Amniotic stem cell (primary cell): ENCODE measurements at regions not wholly inside any gene's neighbourhood (a gene's known extent, or its start where the extent isn't known, plus 50 kb on each side); places are given as distances from the start of the nearest gene placed in this dataset.

ENCODE experiments used
- DNase-seq: peaks from one replicate; lab custom pipeline; 2025; lab: John Stamatoyannopoulos, UW

DNA sequence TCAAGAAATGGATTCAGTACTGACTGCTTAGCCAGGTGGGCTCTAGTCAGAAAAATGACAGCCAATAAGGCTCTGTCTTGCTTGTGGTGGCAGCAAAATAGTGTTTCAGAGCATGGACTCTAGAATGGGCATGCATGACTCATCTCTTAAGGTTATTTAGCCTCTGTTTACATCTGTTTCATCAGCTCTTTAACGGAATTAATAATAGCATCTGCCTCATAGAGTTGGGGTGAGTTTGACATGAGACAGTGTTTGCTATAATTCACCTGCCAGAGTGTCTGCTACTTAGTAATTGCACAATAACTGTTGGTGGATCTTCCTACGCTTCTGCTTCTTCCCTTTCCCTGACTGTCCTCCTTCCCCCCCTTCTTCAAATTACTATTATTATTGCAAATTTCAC is 350.4 kb upstream of the SEMA6D start:
- no peak for DNase-seq

DNA sequence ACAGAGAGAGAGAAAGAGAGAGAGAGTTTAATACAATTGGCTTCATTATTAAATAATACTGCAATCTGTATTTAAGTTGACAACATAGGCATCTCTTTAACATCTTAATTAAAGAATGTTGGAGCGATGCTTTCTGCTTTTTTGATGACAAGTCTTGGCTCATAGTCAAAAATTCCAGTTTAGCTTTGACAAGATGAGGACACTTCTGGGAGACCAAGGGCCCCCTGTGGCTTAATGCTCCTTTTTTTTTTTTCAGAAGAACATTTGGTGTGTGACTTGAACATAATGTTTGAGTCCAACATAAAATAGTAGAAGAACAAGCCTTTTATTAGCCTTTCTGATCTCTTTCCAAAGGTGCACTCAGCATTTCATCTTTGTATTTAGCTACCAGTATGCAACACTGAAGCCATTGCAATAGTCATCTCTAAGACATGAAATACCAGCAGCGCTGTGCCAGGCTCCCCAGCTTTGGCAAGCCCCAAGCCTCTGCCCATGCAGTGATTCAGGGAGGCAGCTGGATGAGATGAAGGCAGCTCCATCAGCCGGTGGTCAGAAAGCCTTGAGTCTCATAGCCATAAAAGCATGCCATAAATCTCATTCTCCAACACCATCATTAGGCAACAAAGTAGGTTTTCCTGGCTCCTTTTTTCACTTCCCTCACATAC is 349.4 kb upstream of the SEMA6D start:
- no peak for DNase-seq

GRCh38 chr15:47371939-47372338 is 345.4 kb upstream of the SEMA6D start:
- no peak for DNase-seq

DNA sequence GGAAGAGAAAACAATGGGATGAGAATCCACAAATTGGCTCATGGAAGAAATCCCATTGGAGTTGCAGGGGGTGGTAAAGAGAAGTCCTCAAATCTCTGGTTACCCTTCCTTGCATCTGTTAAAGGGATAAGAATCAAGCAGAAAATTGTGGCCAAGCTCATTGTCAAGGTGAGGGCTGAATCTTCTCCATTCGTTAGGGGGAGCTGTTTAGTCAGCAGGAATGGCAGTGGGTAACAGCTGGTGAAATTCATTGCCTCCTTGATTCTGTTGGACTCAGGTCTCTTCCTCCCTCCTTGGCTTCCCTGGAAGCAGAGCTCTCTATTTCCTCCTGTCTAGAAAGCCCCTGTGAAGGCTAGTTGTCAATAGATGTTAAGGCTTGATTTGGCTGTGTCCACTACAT is 343.1 kb upstream of the SEMA6D start:
- no peak for DNase-seq

DNA sequence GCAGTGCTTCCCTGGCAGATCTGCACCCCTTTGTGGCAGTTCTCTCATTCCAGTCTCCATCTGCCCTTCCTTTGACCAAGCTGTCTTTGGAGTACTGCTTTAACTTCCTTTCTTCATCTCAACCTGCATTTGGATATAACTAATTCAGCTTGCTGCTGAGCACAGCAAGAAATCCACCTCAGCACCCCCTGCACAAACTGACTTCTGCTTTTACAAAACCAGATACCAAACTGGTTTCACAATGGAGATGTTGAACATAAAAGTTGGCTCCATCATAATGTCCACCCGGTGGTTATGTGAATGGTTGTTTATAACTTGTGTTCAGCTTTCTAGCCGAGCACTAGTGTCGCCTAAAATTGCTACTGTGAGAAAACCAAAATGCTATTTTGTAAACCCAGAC is 341.1 kb upstream of the SEMA6D start:
- no peak for DNase-seq

- no peak for DNase-seq
Measured at GRCh38 chr15:47377465-47377864, 339.8 kb upstream of the SEMA6D start.

DNA sequence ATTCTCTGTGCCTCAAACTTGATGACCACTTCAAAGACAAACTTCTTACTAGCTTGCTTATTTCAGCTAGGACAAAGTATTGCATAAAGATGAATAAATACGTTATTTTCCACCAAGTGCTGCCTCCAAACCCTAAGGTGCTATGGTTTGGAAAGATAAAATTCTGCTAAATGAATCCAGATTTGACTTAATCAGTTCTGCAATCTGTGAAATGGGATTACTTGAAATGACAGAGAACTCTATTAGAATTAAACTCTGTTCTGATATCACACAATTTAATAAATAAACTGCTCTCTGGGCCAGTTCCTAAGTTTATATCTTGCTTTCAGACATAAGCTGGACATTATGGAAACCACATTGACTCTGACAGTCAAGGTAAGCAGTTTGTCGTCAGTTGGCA is 338.8 kb upstream of the SEMA6D start:
- DNase-seq = no peak

DNA sequence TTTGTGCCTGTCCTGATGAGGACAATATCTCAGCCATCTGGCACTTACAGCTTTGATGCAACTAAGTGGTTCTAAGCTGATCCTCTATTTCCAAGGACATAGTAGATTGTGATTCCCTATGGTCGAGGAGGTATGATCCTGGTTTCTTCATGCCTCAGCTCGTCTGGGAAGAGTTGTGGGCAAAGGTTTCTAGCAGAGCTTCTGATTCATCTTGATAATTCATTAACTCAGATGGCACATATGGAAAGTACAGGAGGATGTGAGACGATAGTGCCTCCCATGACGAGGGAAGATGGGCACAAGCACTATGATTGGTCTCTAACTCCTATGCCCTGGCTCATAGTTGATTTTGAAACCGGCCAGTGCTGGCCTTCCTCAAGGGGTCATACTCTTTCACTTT is 334.2 kb upstream of the SEMA6D start:
- no peak for DNase-seq

DNA sequence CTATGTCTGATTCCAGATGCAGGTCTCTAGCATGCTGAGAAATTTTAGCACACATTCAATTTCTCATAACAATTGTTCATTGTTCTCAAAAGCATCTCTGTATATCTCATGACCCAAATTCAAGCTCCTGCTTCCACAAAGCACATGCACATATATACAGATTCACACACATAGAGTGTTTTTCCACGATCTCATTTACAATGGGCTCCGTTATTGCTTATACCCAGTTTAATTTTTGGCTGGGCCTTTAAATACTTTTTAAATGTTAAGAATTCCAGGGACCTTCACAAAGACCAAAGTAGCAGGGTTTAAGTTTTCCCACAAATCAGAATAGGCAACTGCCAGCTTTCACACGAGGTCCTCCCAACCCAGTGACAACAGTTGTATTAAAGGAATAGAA is 333.5 kb upstream of the SEMA6D start:
- no peak for DNase-seq

- DNase-seq = peak; percentile 65
Measured at GRCh38 chr15:47384341-47384740, 333.0 kb upstream of the SEMA6D start.

- DNase-seq = no peak
Measured at GRCh38 chr15:47384776-47385175, 332.5 kb upstream of the SEMA6D start.

GRCh38 chr15:47386459-47386858 is 330.8 kb upstream of the SEMA6D start:
- no peak for DNase-seq

DNA sequence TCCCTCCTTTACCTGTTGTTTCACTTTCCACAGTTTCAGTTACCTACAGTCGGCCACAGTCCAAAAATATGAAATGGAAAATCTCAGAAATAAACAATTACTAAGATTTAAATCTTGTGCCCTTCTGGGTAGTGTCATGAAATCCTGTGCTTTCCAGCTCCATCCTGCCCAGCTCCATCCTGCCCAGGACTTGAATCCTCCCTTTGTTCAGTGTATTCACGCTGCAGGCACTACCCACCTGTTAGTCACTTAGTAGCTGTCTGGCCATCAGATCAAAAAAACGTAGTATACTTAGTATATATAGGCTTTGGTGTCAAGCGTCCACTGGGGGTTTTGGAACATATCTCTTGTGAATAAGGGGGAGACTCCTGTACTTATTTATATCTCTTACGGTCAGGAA is 329.0 kb upstream of the SEMA6D start:
- no peak for DNase-seq

DNA sequence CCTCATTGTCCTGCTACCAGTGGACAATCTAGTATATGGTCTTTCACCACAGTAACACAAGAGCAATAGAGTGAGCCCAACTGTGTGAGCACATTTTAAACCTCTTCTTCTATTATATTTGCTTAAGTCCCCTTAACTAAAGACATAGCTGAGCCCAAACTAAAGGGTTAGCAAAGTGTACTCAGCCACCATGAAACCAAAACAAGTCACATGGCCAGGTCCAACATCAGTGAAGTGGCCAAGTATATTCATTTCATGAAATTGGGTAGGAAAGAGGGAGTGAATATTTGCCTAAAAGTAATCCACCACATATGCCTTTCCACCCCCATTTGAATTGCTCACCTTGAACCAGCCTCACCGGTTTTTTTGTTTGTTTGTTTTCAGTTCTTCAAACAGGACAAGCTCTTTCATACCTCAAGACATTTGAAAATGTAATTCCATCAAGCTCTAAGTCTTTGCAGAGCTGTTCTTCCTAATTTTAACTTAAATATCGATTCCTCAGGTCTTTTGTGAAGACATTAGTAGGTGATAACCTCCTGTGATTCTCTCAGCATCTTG is 327.0 kb upstream of the SEMA6D start:
- no peak for DNase-seq

DNA sequence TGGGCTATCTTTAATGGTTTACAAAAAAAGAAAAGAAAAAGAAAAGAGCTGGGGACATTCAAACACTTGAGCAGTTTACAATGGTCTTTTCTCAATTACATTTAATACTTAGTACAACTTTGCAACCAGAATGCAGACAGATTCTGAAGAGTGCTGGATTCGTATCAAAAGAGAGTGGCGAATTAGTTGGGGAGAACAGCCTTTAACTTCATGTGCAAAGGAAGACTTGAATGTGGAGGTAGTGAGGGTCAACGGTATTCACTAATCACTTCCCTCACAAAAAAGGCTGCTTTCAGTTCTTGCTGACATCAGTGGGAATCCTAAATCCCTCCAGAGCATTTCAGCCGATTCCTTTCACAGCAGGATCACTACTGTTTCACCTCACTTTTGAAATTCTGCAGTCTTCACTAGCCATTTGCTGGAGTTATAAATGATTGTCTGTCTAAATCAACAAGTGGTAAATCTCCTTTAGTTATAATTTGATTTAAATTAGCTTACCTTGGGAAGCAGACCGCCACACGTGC is 323.0 kb upstream of the SEMA6D start:
- DNase-seq = no peak

DNA sequence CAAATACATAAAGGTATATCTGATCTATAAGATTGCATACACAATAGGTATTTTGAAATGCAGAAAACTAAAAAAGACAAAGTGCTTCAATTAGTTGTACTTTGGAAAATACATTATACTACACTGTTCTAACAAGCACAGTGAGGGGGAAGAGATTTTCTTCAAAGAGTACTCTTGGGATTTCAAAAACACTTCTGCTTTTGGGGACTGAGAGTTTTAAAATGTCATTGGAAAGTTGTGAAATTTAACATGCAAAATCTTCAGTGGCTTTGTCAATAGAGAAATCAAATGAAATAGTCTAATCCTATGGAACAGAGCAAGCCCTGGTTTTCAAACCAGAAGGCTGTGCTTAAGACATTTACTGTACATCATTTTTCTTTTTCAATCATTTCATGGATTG is 322.2 kb upstream of the SEMA6D start:
- DNase-seq = no peak

DNA sequence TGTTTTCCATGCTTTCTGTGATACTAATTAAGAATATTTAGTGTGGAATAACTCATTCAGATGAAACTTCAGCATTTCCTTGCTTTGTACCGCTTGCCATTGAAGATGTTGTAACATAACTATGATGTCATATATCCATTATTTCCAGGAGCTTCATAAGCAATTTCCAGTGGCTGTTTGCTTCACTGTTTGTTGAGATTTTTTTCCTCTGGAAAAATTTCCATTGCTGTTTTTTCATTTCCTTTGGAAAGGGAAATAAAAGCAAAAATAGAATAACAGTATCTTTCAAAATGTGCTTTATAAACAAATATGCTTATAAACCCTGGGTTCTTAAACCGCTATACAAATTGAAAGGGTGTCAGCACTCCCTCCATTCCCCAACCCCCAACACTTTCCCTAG is 319.6 kb upstream of the SEMA6D start:
- no peak for DNase-seq

GRCh38 chr15:47398132-47398531 is 319.2 kb upstream of the SEMA6D start:
- no peak for DNase-seq

- DNase-seq = no peak
Measured at GRCh38 chr15:47398594-47398993, 318.7 kb upstream of the SEMA6D start.

DNA sequence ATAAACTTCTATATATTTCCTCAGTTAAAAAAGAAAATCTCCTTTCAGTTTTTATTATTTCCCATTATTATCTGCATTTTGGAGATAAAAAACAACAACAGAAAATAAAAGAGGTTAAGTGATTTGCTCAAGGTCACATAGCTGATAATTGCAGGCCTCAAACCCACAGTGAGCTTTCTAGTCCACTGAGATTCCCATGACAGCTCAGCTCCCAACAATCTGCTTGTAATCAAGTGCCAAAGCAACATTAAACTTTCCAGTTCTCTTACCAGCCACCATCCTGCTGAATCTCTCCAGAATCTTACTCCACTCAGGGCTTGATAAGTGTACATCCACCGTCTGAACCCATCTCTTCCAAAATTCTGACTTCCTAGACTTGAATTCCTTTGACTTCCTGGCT is 318.2 kb upstream of the SEMA6D start:
- no peak for DNase-seq

GRCh38 chr15:47400603-47401002 is 316.7 kb upstream of the SEMA6D start:
- DNase-seq = no peak

GRCh38 chr15:47401427-47401826 is 315.9 kb upstream of the SEMA6D start:
- no peak for DNase-seq

DNA sequence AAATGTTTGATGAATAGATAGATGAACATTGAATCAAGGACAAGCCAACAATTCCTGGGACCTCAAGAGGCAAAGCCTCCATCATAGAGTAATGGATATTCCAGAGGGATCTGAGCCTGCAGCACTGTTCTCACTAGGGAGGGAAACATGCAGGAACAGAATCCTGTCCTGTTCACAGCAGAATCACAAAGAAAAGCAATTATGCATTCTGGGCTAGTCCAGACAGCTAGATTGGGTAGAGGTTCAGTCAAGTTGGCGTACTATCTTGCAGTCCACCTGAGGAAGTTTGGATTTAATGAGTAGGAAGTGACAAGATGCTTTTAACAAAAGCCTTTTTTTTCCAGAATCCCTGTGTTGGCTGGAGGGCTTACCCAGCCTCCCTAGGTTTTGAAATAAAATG is 314.5 kb upstream of the SEMA6D start:
- DNase-seq = no peak

DNA sequence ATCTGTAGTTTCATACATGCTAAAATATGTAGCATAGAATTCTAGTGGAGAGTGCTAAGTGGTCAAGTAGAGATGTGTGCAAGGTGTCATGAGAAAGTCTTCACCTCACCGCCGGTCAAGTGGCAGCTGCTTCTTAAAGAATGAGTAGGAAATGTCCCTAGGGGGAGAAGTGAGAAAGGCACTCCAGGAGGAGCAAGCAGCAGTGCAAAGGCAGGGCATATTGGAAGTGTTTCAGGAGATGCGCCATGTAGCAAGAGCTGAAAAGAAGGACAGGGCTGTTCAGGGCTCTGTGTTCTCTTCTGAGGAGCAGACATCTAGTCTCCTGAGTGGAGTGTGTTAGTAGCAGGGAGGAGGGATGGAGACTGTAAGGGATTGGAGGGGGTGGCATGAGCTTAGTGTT is 312.4 kb upstream of the SEMA6D start:
- DNase-seq = no peak
